HG03196 (cell line): ENCODE measurements at regions not wholly inside any gene's neighbourhood (a gene's known extent, or its start where the extent isn't known, plus 50 kb on each side); places are given as distances from the start of the nearest gene placed in this dataset.
"Not testable (repeated sequence)": the region's sequence is repeated elsewhere in the genome, so short reads cannot be mapped to it uniquely, and the experiment has no call there.

Source experiments
- ATAC-seq: cut with Tn5 transposase; IDR thresholded peaks from one replicate; pipeline ENCODE4 v1.9.1; 2021; ENCODE audit not compliant: unreplicated experiment

- no peak for ATAC-seq
Observed at GRCh38 chr2:160583813-160584537, 90.4 kb upstream of the RBMS1 start.

GRCh38 chr2:160584972-160585494 is 91.4 kb upstream of the RBMS1 start:
- no peak for ATAC-seq

DNA sequence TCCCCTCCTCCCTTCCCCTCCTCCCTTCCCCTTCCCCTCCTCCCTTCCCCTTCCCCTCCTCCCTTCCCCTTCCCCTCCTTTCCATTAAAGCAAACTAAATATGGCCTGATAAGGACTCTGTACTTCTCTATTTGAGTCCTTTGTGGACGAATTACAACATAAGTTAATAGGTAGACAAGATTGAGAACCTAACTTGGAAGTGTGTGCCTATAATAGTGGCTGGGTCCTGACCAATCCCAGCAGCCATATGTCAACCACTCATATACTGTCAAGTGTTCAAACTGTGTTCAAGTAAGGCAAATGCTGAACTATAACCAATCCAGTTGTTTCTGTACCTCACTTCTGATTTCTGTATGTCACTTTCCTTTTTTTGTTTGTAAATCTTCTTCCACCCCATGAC is 97.1 kb upstream of the RBMS1 start:
- no peak for ATAC-seq

DNA sequence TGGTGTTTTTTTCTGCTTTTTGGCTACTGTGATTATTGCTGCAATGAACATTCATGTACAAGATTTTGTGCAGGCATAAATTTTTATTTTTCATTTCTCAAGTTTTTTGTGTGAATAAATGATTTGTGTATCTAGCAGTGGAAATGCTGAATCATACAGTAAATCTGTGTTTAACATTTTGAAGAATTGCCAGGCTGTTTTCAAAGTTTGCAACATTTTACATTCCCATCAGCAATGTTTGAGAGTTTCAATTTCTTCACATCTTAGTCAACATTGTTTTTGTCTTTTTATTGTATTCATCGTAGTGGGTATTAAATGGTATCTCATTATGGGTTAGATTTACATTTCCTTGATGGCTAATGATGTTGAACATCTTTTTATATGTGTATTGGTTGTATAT is 98.8 kb upstream of the RBMS1 start:
- ATAC-seq = no peak

GRCh38 chr2:160592993-160593392 is 99.4 kb upstream of the RBMS1 start:
- ATAC-seq = no peak

DNA sequence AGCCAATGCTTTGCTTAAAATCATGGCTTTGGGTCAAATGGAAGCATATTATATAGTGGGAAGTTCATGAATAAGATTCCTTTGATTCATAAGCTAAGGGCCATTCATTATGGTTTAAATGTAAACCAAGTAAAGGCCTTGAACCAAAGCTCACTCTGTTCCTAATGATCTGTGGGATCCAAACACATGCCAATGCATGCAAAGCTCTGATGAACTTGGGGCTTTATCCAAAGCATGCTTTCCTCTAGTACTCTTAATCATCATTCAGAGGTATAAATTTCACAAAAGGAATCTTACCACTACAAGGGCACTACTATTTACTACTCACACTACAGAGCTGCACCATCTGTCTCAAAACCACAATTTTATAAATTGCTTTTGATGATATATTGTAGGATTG is 102.8 kb upstream of the RBMS1 start:
- ATAC-seq = no peak

GRCh38 chr2:160600437-160600836 is 106.8 kb upstream of the RBMS1 start:
- not testable (repeated sequence) for ATAC-seq

DNA sequence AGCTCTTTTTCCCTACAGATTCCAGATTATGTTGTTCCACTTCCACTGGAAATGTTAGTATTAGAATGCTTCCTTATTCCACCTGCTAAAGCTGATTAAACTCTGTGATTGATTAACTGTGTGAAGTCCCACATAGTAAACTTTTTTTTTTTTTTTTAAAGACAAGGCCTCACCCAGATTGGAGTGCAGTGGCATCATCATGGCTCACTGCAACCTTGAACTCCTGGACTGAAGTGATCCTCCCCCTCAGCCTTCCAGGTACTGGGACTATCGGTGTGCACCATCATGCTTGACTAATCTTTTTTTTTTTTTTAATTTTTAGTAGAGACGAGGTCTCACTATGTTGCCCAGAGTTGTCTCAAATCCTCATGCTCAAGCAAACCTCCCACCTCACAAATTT is 108.5 kb upstream of the RBMS1 start:
- ATAC-seq = no peak

DNA sequence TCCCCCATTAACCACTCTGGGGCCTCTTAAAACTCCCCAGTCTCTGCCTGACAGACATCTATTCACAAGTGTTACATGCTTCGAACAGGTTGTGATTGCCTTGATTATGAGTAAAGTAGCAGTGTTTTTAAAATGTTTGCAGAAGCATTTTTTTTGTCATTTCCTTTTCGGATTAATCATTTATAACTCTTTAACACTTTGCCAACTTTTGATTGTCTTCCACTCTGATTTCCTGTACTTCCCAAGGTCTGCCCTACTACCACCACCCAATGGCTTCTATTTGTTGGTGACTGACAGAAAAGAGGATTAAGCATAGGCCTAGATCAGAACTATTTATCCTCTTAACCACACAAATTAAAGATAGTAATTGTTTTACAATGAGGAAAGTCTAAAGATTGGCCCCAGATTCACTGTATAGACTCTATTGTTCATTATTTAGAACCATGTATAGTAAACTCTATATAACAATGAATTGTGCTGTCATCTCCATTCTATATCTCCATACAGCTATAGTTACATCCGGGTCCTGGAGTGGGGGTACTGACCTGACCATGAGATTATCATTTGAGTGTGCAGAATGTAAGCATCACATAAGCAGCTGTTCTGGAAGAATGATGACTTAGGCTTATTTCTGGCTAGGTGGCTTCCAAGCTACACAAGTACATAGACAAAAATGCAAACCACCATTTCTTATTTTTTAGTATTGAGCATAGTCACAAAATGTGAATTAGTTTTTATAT is 110.3 kb upstream of the RBMS1 start:
- no peak for ATAC-seq

- no peak for ATAC-seq
Observed at GRCh38 chr2:160606341-160606740, 112.7 kb upstream of the RBMS1 start.

DNA sequence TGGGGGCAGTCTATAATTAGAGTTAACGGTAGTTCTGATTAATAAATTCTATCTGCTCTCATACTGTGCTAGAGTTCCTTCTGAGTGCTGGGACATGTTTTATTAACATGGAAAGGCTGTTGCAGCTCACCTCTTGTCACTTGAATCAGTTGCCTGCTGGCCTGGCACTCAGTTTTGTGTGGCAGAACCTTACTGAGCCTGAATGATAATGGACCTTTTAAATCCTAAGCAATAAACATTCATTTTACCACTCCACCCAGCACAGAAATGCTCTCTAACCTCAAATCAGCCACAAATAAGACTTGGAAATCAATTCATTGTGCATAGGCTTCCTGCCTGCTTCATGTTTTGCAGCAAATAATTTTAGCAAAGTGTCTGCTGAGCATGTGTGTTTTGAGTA is 115.0 kb upstream of the RBMS1 start:
- ATAC-seq = no peak

DNA sequence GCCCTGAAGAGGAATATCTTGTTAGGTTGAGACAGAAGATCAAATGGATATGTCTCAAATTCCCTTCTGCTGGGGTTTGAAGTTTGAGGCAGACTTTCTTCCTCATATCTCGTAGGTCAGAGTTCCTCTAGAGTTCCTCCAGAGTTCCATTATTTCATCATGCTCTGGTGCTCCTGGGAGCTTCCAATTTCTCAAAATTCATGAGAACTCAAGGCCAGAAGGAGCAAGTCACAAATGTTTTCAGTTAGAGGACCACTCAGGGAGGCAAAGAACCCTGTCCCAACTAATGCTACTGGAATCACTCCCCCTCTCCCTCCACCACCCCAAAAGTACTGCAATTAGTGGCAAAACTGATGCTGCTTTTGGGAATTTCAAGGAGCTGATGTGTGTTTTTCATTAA is 115.7 kb upstream of the RBMS1 start:
- ATAC-seq = no peak

DNA sequence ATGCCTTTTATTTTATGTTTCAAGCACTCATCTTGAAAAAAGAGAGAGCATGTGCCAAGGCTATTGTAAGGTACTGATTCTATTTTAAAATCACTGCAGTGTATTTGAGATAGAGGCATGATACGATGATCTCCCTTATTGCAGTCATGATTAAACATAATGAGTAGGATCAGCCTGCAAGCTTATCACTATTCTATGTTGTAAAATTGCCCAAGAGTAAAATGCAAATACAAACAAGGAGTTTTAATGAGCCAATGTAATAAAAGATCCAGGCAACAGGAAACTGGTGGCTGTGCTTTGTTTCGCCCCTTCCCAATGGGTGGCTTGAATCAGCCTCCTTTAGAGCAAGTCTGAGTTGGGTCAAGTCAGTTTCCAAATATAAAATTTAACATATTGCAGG is 116.4 kb upstream of the RBMS1 start:
- ATAC-seq = no peak

DNA sequence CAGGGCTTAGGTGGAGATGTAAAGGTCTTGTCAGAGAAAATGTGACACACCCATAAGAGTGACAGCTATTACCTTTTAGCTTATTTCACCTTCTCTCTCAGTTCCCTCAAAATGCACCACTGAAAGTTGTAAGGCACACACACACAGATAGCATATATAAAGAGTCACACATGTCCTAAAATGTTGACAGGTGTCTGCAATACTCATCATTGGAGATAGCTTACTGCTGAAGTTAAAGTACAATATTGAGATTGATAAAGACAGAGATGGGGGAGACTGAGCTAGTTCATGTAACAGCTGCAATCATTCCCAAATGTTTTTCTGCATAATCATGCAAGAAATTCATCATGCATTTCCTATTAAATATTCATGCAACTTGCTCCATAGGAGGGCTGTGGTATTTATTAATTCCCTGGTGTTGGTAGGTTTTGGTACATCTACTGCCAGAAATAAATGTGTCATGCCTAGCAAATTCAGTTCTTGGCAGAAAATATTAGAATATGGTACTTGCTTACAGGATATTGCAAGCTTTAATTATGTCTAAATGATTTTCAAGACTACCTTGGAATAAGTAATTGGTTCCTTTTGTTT is 118.8 kb upstream of the RBMS1 start:
- no peak for ATAC-seq

DNA sequence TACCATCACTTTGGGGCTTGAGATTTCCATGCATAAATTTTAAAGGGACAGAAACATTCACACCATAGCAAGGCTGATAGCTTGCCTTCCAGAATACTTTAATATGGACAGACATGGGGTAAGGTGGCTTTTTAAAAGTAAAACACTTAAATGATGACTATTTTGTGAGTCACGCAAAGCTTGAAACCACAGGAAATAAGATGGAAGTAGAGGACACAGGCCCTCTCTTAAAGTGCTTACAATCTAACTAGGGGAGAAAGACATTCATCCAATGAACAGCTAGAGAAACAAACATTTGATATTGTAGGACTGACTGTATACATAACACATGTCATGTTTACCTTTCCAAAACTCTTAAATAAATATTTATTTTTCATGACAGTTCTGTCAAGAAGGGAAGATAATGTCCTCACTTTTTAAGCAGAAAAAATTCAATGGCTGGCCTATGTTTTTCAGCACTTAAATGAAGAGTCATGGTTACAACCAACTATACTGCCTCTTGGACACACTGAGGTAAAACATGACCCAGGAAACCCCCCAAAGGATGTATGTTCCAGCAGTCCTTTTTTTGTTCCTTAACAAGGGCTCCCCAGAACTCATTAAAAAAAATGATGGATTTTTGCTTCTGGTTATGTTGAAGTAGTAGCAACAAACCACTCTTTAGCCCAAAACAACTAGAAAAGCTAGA is 120.0 kb upstream of the RBMS1 start:
- ATAC-seq = no peak

DNA sequence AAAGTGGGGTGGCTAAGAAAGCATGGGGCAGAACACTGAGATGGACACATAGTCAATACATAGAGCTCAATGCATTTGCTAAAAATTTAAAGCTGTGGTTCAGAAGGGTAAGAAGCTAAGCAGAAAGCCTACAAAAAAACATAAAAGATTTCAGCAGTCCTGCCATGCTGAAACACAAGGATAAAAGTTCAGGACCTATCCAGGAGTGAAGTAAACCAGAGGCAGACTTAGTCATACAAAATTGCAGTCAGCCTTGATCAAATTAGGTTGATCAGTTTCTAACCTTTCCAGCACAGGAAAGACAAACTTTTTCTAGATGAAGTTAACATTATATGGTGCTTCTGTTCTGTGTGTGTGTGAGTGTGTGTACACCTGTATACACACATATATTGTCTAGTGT is 120.8 kb upstream of the RBMS1 start:
- ATAC-seq = no peak

DNA sequence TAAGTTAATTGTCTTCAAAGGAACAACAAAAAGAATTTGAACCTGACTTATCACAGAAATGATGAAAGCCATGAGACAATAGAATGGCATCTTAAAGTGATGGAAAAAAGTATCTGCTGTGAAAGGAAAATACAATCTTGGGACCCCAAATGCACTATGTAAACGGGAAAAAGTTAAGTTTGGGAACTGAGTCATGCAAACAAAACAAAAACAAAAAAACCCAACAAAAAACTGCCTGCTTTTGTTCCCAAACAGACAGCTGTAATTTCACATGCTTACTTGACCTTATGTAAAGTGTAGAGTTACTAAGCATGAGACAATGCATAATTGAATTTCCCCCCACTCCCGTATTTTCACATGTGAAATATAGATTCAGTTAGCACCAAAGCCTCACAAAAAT is 122.1 kb upstream of the RBMS1 start:
- no peak for ATAC-seq

GRCh38 chr2:160616149-160616548 is 122.5 kb upstream of the RBMS1 start:
- ATAC-seq = no peak

- no peak for ATAC-seq
Observed at GRCh38 chr2:160621748-160622147, 128.1 kb upstream of the RBMS1 start.

GRCh38 chr2:160628020-160628637 is 134.5 kb upstream of the RBMS1 start:
- not testable (repeated sequence) for ATAC-seq

DNA sequence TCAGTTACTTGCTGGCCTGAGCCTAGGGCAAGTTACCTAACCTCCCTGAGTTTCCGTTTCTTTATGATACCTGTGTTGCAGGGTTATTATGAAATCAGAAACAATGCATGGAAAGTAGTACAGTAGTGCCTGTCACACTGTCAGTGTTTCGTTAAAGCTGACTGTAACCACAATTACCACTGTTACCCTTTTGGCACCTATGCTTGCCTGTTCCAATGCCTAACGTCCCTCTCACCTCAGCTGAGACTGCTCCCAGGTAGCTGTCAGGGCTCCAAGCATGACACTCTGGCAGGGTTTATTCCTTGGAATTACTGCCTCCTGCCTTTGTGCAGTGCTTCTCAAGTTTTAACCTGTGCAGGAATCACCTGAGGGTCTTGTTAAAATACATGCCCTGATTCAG is 135.2 kb upstream of the RBMS1 start:
- no peak for ATAC-seq
